GM12892 (cell line): ENCODE measurements at regions not wholly inside any gene's neighbourhood (a gene's known extent, or its start where the extent isn't known, plus 50 kb on each side); places are given as distances from the start of the nearest gene placed in this dataset.

Experiments used
- POLR2A ChIP-seq: IDR thresholded peaks from 2 replicates; pipeline ENCODE4 v1.6.1; 2011; ENCODE audit warnings: low read depth, low read length, control low read depth
- TAF1 ChIP-seq: IDR thresholded peaks from 2 replicates; pipeline ENCODE4 v1.6.1; 2011; ENCODE audit warnings: low read depth, mild to moderate bottlenecking, control low read depth, low read length, borderline replicate concordance

- TF ChIP-seq TAF1 (no peak), POLR2A (no peak)
These were observed 100.2 kb upstream of the RAI14 start for GRCh38 chr5:34555699-34556508.
